ENCODE measurements at regions not wholly inside any gene's neighbourhood (a gene's known extent, or its start where the extent isn't known, plus 50 kb on each side); places are given as distances from the start of the nearest gene placed in this dataset.
"Not testable (repeated sequence)": the region's sequence is repeated elsewhere in the genome, so short reads cannot be mapped to it uniquely, and the experiment has no call there.

- DNase-seq: no peak
Measured at GRCh38 chr6:140344142-140344913, 969.9 kb upstream of the CITED2 start.

- DNase-seq: no peak
Measured at GRCh38 chr6:140343128-140343527, 968.7 kb upstream of the CITED2 start.

- no peak for DNase-seq
Measured at GRCh38 chr6:140341272-140341671, 966.8 kb upstream of the CITED2 start.

- DNase-seq: no peak
Measured at GRCh38 chr6:140340795-140341194, 966.3 kb upstream of the CITED2 start.

GRCh38 chr6:140339084-140339483, 964.6 kb upstream of the CITED2 start:
- DNase-seq: not testable (repeated sequence)

GRCh38 chr6:140321891-140322290, 947.4 kb upstream of the CITED2 start:
- DNase-seq: no peak

- no peak for DNase-seq
Measured at GRCh38 chr6:140320081-140321080, 945.9 kb upstream of the CITED2 start.

- no peak for DNase-seq
Measured at GRCh38 chr6:140319209-140319608, 944.8 kb upstream of the CITED2 start.

- no peak for DNase-seq
Measured at GRCh38 chr6:140318408-140318807, 944.0 kb upstream of the CITED2 start.

- no peak for DNase-seq
Measured at GRCh38 chr6:140317950-140318349, 943.5 kb upstream of the CITED2 start.

GRCh38 chr6:140316966-140317365, 942.5 kb upstream of the CITED2 start:
- no peak for DNase-seq

GRCh38 chr6:140314682-140315081, 940.2 kb upstream of the CITED2 start:
- no peak for DNase-seq

GRCh38 chr6:140311146-140311545, 936.7 kb upstream of the CITED2 start:
- no peak for DNase-seq

- DNase-seq: no peak
Measured at GRCh38 chr6:140303218-140303949, 928.9 kb upstream of the CITED2 start.

GRCh38 chr6:140300331-140300730, 925.9 kb upstream of the CITED2 start:
- no peak for DNase-seq

GRCh38 chr6:140289186-140289585, 914.7 kb upstream of the CITED2 start:
- DNase-seq: no peak

- DNase-seq: no peak
Measured at GRCh38 chr6:140285998-140286690, 911.7 kb upstream of the CITED2 start.

- no peak for DNase-seq
Measured at GRCh38 chr6:140285471-140285870, 911.0 kb upstream of the CITED2 start.

GRCh38 chr6:140284871-140285270, 910.4 kb upstream of the CITED2 start:
- DNase-seq: no peak

GRCh38 chr6:140283197-140283596, 908.7 kb upstream of the CITED2 start:
- DNase-seq: no peak

- no peak for DNase-seq
Measured at GRCh38 chr6:140281767-140282166, 907.3 kb upstream of the CITED2 start.

- DNase-seq: no peak
Measured at GRCh38 chr6:140281236-140281635, 906.8 kb upstream of the CITED2 start.

GRCh38 chr6:140276719-140277118, 902.3 kb upstream of the CITED2 start:
- no peak for DNase-seq
